ENCODE measurements at regions not wholly inside any gene's neighbourhood (a gene's known extent, or its start where the extent isn't known, plus 50 kb on each side); places are given as distances from the start of the nearest gene placed in this dataset.
A peak's percentile ranks its signal among the peaks of the same experiment; 100 is the strongest.

DNA sequence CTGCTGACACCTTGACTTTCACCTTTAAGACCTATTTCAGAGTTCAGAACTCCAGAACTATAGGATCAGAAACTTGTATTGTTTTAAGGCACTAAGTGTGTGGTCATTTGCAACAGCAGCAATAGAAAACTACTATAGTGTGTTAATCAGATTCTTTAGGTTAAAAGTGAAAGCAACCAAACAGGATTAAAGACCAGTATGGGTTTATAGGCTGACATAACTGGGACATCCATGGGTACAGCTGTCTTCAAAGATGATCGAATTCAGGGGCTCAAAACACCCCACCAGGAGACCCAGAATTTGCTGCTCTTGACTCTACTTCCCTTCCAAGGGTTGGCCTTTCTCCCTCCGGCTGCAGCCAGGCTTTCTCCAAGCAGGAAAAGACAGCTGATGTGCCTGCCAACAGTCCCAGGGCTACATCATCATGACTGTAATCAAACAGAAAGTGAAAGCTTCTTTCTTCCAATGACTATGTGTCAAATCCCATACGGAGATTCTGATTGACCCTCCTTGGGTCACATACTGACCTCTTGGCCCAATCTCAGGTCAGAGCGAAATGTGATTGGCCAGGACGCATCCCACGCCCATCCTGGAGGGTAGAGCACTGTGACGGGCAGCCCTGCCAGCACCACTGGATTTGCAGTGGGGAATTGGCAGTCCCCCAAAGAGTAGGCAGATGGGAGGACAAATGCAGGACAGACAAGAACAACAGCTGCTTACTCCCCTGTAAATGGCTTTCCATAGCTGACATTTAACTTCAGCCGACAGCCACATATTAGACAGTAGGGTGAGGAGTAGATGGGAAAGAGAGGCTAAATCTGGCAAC lies 51.4 kb upstream of the RNF7 start:
- no TSS peak for BruUV-seq (replicated peaks)
- 21% methylated on average over 8 of the region's 8 CpGs for WGBS (ENCODE audit: insufficient coverage, low coverage, missing lambda C conversion rate)
- FAIRE-seq = peak; percentile 42
- Histone ChIP-seq H3K9me1 (ENCODE audit: control insufficient read depth, insufficient read depth, low read length) (no peaks in the 10 kb centered on the region), H3K9me3 (replicated peaks; ENCODE audit: control insufficient read depth, insufficient read depth, low read depth, low read length) (no peaks in the 10 kb centered on the region), H3K4me3 (no peak overlapping the region), H3K27me3 (ENCODE audit: control insufficient read depth in 2 of 2, insufficient read depth in 2 of 2, low read length in 2 of 2) (no peaks in the 10 kb centered on the region), H3K4me2 (ENCODE audit: insufficient read depth, low read length) (peak overlapping the region; percentile 62), H2AFZ (ENCODE audit: low read depth, low read length) (peak overlapping the region; percentile 57), H3K36me3 (ENCODE audit: control insufficient read depth, insufficient read depth, low read length) (no peaks in the 10 kb centered on the region), H3K4me1 (replicated peaks in 1 of 2; ENCODE audit: control insufficient read depth in 2 of 2, insufficient read depth in 2 of 2, low read length in 2 of 2) (peaks cover 4 to 8% of the 10 kb centered on the region in 2 experiments; a peak in 4 of 5 replicates), H4K20me1 (replicated peaks; ENCODE audit: control insufficient read depth, insufficient read depth, low read length) (no peaks in the 10 kb centered on the region; the same call in 1 of the 2 replicates), H3K9ac (ENCODE audit: insufficient read depth in 1 of 2, low read depth in 2 of 2, low read length in 2 of 2) (peak overlapping the region in 1 of 2 experiments; percentile 23; a peak in 1 of 4 replicates), H3K79me2 (ENCODE audit: control insufficient read depth, insufficient read depth, low read length) (no peaks in the 10 kb centered on the region), H3K27ac (ENCODE audit: extremely low read depth, low read depth, low read length) (no peak overlapping the region)
- intact Hi-C loops (cut with micrococcal nuclease) (no loop called here), in situ Hi-C loops (cut with MboI) (no loop called here)
- CTCF ChIA-PET (ENCODE audit: low intra/inter-chr PET ratio) = no interaction called here
- DNase-seq (ENCODE audit: extremely low read depth in 1 of 4, low spot score in 3 of 4) = peak in 1 of 4 experiments; percentile 15
- POLR2A ChIA-PET = interaction anchor here (0.6 kb wide), 1 partner anchor 9 kb away, joined by 3 read pairs; no protein-coding TSS in a partner anchor
- peak; percentile 67 for ATAC-seq
- no peak for TF ChIP-seq ATF1 (CRISPR knock-in tag; IDR thresholded peaks at IDR 0.05)
- TF ChIP-seq ATF1 (tag; IDR thresholded peaks at IDR 0.05) = no peak
- TF ChIP-seq HDAC2 (IDR thresholded peaks at IDR 0.05) = no peak
- TF ChIP-seq CTBP1 (IDR thresholded peaks at IDR 0.05; ENCODE audit: borderline replicate concordance) = peak; percentile 24; the same call in 1 of the 2 replicates
- TF ChIP-seq ZNF282 (CRISPR knock-in tag; IDR thresholded peaks at IDR 0.05) = no peak
- TF ChIP-seq MTA1 (IDR thresholded peaks at IDR 0.05; ENCODE audit: borderline replicate concordance) = no peak
- TF ChIP-seq ZNF830 (CRISPR knock-in tag; IDR thresholded peaks at IDR 0.05) = no peak
- no peak for TF ChIP-seq BRD4 (IDR thresholded peaks at IDR 0.05)
- peak; percentile 26; the same call in 1 of the 2 replicates for TF ChIP-seq NR2C1 (IDR thresholded peaks at IDR 0.05)
- peak; percentile 84 for TF ChIP-seq NR2C1 (tag; IDR thresholded peaks at IDR 0.05)
- peak; percentile 26; the same call in 1 of the 2 replicates for TF ChIP-seq ZNF175 (CRISPR knock-in tag; IDR thresholded peaks at IDR 0.05; ENCODE audit: low read depth)
- TF ChIP-seq, protein P1, sequence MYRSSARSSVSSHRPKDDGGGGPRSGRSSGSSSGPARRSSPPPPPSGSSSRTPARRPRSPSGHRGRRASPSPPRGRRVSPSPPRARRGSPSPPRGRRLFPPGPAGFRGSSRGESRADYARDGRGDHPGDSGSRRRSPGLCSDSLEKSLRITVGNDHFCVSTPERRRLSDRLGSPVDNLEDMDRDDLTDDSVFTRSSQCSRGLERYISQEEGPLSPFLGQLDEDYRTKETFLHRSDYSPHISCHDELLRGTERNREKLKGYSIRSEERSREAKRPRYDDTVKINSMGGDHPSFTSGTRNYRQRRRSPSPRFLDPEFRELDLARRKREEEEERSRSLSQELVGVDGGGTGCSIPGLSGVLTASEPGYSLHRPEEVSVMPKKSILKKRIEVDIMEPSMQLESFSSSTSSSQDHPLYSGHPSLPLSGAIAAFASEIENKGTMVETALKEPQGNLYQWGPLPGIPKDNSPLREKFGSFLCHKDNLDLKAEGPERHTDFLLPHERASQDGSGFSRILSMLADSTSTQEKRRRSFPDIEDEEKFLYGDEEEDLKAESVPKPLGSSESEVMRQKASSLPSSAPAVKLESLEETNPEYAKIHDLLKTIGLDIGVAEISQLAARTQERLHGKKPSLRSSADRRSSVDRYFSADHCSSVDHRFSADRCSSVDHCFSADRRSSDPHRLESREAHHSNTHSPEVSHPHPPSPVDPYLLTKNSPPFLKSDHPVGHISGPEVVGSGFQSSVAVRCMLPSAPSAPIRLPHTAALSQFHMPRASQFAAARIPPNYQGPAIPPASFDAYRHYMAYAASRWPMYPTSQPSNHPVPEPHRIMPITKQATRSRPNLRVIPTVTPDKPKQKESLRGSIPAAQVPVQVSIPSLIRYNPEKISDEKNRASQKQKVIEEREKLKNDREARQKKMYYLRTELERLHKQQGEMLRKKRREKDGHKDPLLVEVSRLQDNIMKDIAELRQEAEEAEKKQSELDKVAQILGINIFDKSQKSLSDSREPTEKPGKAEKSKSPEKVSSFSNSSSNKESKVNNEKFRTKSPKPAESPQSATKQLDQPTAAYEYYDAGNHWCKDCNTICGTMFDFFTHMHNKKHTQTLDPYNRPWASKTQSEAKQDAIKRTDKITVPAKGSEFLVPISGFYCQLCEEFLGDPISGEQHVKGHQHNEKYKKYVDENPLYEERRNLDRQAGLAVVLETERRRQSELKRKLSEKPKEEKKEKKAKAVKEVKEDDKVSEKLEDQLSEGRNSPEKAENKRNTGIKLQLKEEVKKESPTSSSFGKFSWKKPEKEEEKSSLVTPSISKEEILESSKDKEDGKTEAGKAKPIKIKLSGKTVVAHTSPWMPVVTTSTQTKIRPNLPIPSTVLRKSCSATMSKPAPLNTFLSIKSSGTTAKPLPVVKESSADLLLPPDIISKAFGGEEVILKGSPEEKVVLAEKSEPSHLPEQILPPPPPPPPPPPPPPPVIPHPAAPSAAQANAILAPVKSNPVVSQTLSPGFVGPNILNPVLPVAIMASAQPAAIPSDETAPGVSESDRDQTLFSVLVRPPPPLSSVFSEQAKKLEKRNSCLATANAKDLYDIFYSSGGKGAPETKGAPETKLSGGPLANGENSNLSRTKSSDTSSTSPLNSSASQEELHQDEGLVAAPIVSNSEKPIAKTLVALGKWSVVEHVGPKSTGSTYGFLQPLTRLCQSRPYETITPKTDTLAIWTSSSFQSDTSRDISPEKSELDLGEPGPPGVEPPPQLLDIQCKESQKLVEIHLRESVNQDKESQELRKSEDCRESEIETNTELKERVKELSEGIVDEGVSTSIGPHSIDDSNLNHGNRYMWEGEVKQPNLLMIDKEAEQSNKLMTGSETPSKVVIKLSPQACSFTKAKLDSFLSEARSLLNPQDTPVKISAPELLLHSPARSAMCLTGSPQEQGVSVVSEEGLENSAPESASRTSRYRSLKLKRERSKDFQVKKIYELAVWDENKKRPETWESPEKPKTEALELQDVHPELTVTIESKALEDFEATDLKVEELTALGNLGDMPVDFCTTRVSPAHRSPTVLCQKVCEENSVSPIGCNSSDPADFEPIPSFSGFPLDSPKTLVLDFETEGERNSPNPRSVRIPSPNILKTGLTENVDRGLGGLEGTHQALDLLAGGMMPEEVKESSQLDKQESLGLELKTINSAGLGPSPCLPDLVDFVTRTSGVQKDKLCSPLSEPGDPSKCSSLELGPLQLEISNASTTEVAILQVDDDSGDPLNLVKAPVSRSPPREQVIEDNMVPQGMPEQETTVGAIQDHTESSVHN (IDR thresholded peaks at IDR 0.05; ENCODE audit: borderline replicate concordance in 1 of 2, low read depth in 1 of 2) = peak in 1 of 2 experiments; percentile 84; a peak in 2 of 4 replicates
- TF ChIP-seq, protein P2, sequence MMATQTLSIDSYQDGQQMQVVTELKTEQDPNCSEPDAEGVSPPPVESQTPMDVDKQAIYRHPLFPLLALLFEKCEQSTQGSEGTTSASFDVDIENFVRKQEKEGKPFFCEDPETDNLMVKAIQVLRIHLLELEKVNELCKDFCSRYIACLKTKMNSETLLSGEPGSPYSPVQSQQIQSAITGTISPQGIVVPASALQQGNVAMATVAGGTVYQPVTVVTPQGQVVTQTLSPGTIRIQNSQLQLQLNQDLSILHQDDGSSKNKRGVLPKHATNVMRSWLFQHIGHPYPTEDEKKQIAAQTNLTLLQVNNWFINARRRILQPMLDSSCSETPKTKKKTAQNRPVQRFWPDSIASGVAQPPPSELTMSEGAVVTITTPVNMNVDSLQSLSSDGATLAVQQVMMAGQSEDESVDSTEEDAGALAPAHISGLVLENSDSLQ (IDR thresholded peaks at IDR 0.05) = peak; percentile 56
- TF ChIP-seq ZNF551 (CRISPR knock-in tag; IDR thresholded peaks at IDR 0.05) = no peak
- TF ChIP-seq ZNF436 (CRISPR knock-in tag; IDR thresholded peaks at IDR 0.05) = no peak
